HepG2 (cell line): ENCODE measurements at regions not wholly inside any gene's neighbourhood (a gene's known extent, or its start where the extent isn't known, plus 50 kb on each side); places are given as distances from the start of the nearest gene placed in this dataset.

Source experiments
- ATAC-seq: fragments of 200-7000 bp; cut with Tn5 transposase; 3 replicates; pipeline ENCODE4 v1.9.1; 2020; ENCODE audit warnings: mild to moderate bottlenecking, moderate library complexity
- BruUV-seq: library from RNA; stranded (reverse); fragments of 400-500 nt; replicated peaks from 2 replicates; lab custom pipeline; 2021; lab: Mats Ljungman, UMichigan
- CTCF ChIA-PET: fragments of 300-600 bp; formaldehyde crosslinking; extraction: SDS; loops from one replicate; lab custom pipeline; 2021; ENCODE audit warnings: low total read pairs, inconsistent platforms, low intra/inter-chr PET ratio; lab: Yijun Ruan, JAX
- POLR2A ChIA-PET: fragments of 350-600 bp; sonication (Branson Sonifier 250); formaldehyde crosslinking; loops from one replicate; lab custom pipeline; 2020; ENCODE audit warnings: antibody characterized with exemption, inconsistent platforms; lab: Yijun Ruan, JAX
- DNase-seq: peaks from one replicate; pipeline ENCODE4 v3.0.0-alpha.2; 2015; ENCODE audit warnings: low spot score
- FAIRE-seq: peaks from 3 replicates; lab custom pipeline; 2011; peaks lifted over from hg19 to GRCh38; lab: Jason Lieb, UNC
- H2AFZ ChIP-seq: one replicate; pipeline ENCODE4 v1.6.1; 2011; ENCODE audit warnings: low read length, inconsistent platforms
- H3K27ac ChIP-seq: fragments of 300-600 bp; 3 replicates; pipeline ENCODE4 v1.8.0; 2011; ENCODE audit warnings: mixed run types, mild to moderate bottlenecking, mixed read lengths, low read length, inconsistent platforms; ENCODE audit not compliant: insufficient read depth; ENCODE audit errors: extremely low read length
- H3K27me3 ChIP-seq, 2 experiments: fragments of 200-600 bp in 1 of 2; 2 replicates in 1 of 2; 3 replicates in 1 of 2; pipeline versions ENCODE4 v1.6.0 to v1.8.0; 2011; ENCODE audit warnings: low read length in 2 of 2, mild to moderate bottlenecking in 2 of 2, moderate library complexity in 2 of 2, inconsistent platforms in 1 of 2; ENCODE audit not compliant: insufficient read depth in 2 of 2, control insufficient read depth in 1 of 2
- H3K36me3 ChIP-seq, 2 experiments: fragments of 200-600 bp in 1 of 2; replicated peaks in 1 of 2; 2 replicates in 1 of 2; 3 replicates in 1 of 2; pipeline versions ENCODE4 v1.5.1 to v1.8.0; 2011; ENCODE audit warnings: low read length in 2 of 2, inconsistent platforms in 1 of 2; ENCODE audit not compliant: insufficient read depth in 2 of 2, control insufficient read depth in 1 of 2
- H3K4me1 ChIP-seq: 2 replicates; pipeline ENCODE4 v1.5.1; 2012; ENCODE audit warnings: low read length, inconsistent platforms; ENCODE audit not compliant: insufficient read depth
- H3K4me2 ChIP-seq: 2 replicates; pipeline ENCODE4 v1.6.0; 2011; ENCODE audit warnings: low read depth, low read length, inconsistent platforms
- H3K4me3 ChIP-seq, 3 experiments: fragments of 200-600 bp in 1 of 3; sonication (generic), shearing (Covaris generic) in 1 of 3; replicated peaks in 1 of 3; 2 replicates each; pipeline ENCODE4 v1.5.1; 2011 to 2016; ENCODE audit warnings: low read length in 3 of 3, inconsistent platforms in 2 of 3, low read depth in 2 of 3, mild to moderate bottlenecking in 2 of 3, control low read depth in 1 of 3, mixed read lengths in 1 of 3; ENCODE audit not compliant: insufficient read depth in 1 of 3
- H3K79me2 ChIP-seq: one replicate; pipeline ENCODE4 v1.6.1; 2011; ENCODE audit warnings: low read length, inconsistent platforms; ENCODE audit not compliant: insufficient read depth
- H3K9ac ChIP-seq: 2 replicates; pipeline ENCODE4 v1.6.0; 2011; ENCODE audit warnings: mild to moderate bottlenecking, low read depth, low read length, inconsistent platforms; ENCODE audit not compliant: insufficient read depth
- H3K9me3 ChIP-seq: 2 replicates; pipeline ENCODE4 v1.5.1; 2012; ENCODE audit warnings: mild to moderate bottlenecking, low read length
- H4K20me1 ChIP-seq: 2 replicates; pipeline ENCODE4 v1.6.0; 2011; ENCODE audit warnings: inconsistent platforms, mild to moderate bottlenecking, low read length, moderate library complexity; ENCODE audit not compliant: insufficient read depth
- CHCHD3 ChIP-seq: sonication (generic); formaldehyde crosslinking; IDR thresholded peaks from 2 replicates; pipeline ENCODE4 v1.8.0; 2022; ENCODE audit warnings: mild to moderate bottlenecking, missing genetic modification reagents, moderate library complexity
- DMAP1 ChIP-seq: IDR thresholded peaks from 2 replicates; pipeline ENCODE4 v1.6.1; 2016
- HDAC1 ChIP-seq: sonication (generic); formaldehyde crosslinking; IDR thresholded peaks from 2 replicates; pipeline ENCODE4 v1.5.1; 2020; ENCODE audit warnings: mild to moderate bottlenecking, missing genetic modification reagents
- HOMEZ ChIP-seq: IDR thresholded peaks from 2 replicates; pipeline ENCODE4 v1.6.1; 2016; ENCODE audit warnings: low read depth
- NFKBIZ ChIP-seq: IDR thresholded peaks from 2 replicates; pipeline ENCODE4 v1.6.1; 2018; ENCODE audit warnings: missing genetic modification reagents, missing compliant biosample characterization
- RNF219 ChIP-seq: sonication (generic); formaldehyde crosslinking; IDR thresholded peaks from 2 replicates; pipeline ENCODE4 v1.5.0; 2020; ENCODE audit warnings: mild to moderate bottlenecking, missing genetic modification reagents
- SP2 ChIP-seq: sonication (generic); formaldehyde crosslinking; IDR thresholded peaks from 2 replicates; pipeline ENCODE4 v1.5.1; 2020; ENCODE audit warnings: mild to moderate bottlenecking, missing genetic modification reagents
- TAF1 ChIP-seq: sonication (generic); formaldehyde crosslinking; IDR thresholded peaks from 2 replicates; pipeline ENCODE4 v1.4.0; 2020; ENCODE audit warnings: missing genetic modification reagents
- WIZ ChIP-seq: sonication (generic); formaldehyde crosslinking; IDR thresholded peaks from 2 replicates; pipeline ENCODE4 v1.5.1; 2020; ENCODE audit warnings: mild to moderate bottlenecking, missing genetic modification reagents
- ZNF274 ChIP-seq: sonication (generic); formaldehyde crosslinking; IDR thresholded peaks from 2 replicates; pipeline ENCODE4 v1.5.1; 2020; ENCODE audit warnings: mild to moderate bottlenecking, missing genetic modification reagents
- ZNF282 ChIP-seq: fragments of 450-650 bp; IDR thresholded peaks from 2 replicates; pipeline ENCODE4 v1.6.1; 2018; ENCODE audit not compliant: partially characterized antibody
- ZNF296 ChIP-seq: sonication (generic); formaldehyde crosslinking; conservative IDR thresholded peaks from 2 replicates; pipeline ENCODE4 v1.5.0; 2020; ENCODE audit warnings: mild to moderate bottlenecking, missing genetic modification reagents
- ZNF331 ChIP-seq: sonication (generic); formaldehyde crosslinking; IDR thresholded peaks from 2 replicates; pipeline ENCODE4 v1.4.0; 2020; ENCODE audit warnings: missing genetic modification reagents
- ZNF354B ChIP-seq: sonication (generic); formaldehyde crosslinking; IDR thresholded peaks from 2 replicates; pipeline ENCODE4 v1.8.0; 2022; ENCODE audit warnings: mild to moderate bottlenecking, missing genetic modification reagents
- ZNF660 ChIP-seq: sonication (generic); formaldehyde crosslinking; IDR thresholded peaks from 2 replicates; pipeline ENCODE4 v1.5.1; 2020; ENCODE audit warnings: mild to moderate bottlenecking, low read depth, missing genetic modification reagents, borderline replicate concordance
- ZNF670 ChIP-seq: sonication (generic); formaldehyde crosslinking; IDR thresholded peaks from 2 replicates; pipeline ENCODE4 v1.8.0; 2022; ENCODE audit warnings: mild to moderate bottlenecking, missing genetic modification reagents, borderline replicate concordance
- ZSCAN31 ChIP-seq: sonication (generic); formaldehyde crosslinking; IDR thresholded peaks from 2 replicates; pipeline ENCODE4 v1.5.0; 2020; ENCODE audit warnings: low read depth, mild to moderate bottlenecking, missing genetic modification reagents
- WGBS: methylation state at CpG from one replicate; pipeline ENCODE4 v1.1.6; 2017; ENCODE audit warnings: low lambda C conversion rate; 5-methylcytosine and 5-hydroxymethylcytosine counted together
- in situ Hi-C: cut with HindIII; loops from 2 replicates; pipeline ENCODE4 v1.10.0; 2017; ENCODE audit warnings: low pct_unique_long_range_greater_than_20kb; ENCODE audit not compliant: extremely low pct_ligation_motif_present
- intact Hi-C: fragments of 100-400 bp; cut with micrococcal nuclease; formaldehyde crosslinking; loops from one replicate; pipeline ENCODE4 v1.10.0; 2022; ENCODE audit not compliant: unreplicated experiment

- Histone ChIP-seq H3K79me2 (no peaks in the 10 kb centered on the region), H3K36me3 (no peaks in the 10 kb centered on the region), H3K27me3 (no peaks in the 10 kb centered on the region), H4K20me1 (no peaks in the 10 kb centered on the region), H3K4me1 (peaks cover 9% of the 10 kb centered on the region), H3K4me3 (no peak overlapping the region), H2AFZ (no peak overlapping the region), H3K4me2 (no peak overlapping the region), H3K27ac (no peak overlapping the region), H3K9me3 (no peaks in the 10 kb centered on the region), H3K9ac (no peak overlapping the region)
- WGBS = 96% methylated on average over 2 of the region's 2 CpGs
- POLR2A ChIA-PET = no interaction called here
- ATAC-seq = no peak
- CTCF ChIA-PET = no interaction called here
- no peak for FAIRE-seq
- intact Hi-C loops (no loop called here), in situ Hi-C loops (no loop called here)
- no peak for TF ChIP-seq ZNF660 (CRISPR knock-in tag)
- no peak for TF ChIP-seq RNF219 (CRISPR knock-in tag)
- TF ChIP-seq ZNF274 = no peak
- TF ChIP-seq DMAP1 (CRISPR knock-in tag) = no peak
- TF ChIP-seq SP2 (CRISPR knock-in tag) = no peak
- no peak for TF ChIP-seq CHCHD3 (CRISPR knock-in tag)
- no peak for TF ChIP-seq WIZ
- TF ChIP-seq HOMEZ = no peak
- no peak for TF ChIP-seq ZNF296
- TF ChIP-seq NFKBIZ = no peak
- TF ChIP-seq ZSCAN31 (CRISPR knock-in tag) = no peak
- no peak for TF ChIP-seq ZNF670 (CRISPR knock-in tag)
- no peak for TF ChIP-seq ZNF354B (CRISPR knock-in tag)
- no peak for TF ChIP-seq TAF1 (CRISPR knock-in tag)
- TF ChIP-seq ZNF282 = no peak
- no peak for TF ChIP-seq HDAC1 (CRISPR knock-in tag)
- no peak for TF ChIP-seq ZNF331
- no peak for DNase-seq
- BruUV-seq = no TSS peak
Observed at GRCh38 chr3:56885879-56886278, 84.1 kb upstream of the ARHGEF3 start.
